GM19438 (cell line): ENCODE measurements at regions not wholly inside any gene's neighbourhood (a gene's known extent, or its start where the extent isn't known, plus 50 kb on each side); places are given as distances from the start of the nearest gene placed in this dataset.

Source experiments
- ATAC-seq: cut with Tn5 transposase; IDR thresholded peaks from one replicate; pipeline ENCODE4 v1.9.1; 2021; ENCODE audit warnings: low read depth; ENCODE audit not compliant: unreplicated experiment

DNA sequence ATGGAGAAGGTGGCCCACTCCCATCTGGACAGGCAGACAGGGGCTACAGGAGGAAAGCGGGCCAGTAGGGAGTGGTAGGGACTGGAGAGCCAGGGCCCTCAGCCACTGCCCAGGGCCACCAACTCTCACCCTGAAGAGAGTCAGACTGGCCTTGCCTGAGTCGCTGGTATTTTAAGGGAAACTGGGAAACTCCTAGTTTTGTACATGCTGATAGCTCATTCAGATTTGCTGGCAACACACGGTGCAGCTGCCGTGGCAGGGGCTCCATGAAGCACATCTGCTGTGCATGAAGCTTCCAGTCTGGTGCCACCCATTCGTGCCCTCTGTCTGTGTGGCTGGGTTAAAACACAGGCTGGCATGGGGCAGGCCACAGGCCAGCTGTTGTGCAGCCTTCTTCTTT lies 137.3 kb upstream of the GLI2 start:
- ATAC-seq, result no peak

DNA sequence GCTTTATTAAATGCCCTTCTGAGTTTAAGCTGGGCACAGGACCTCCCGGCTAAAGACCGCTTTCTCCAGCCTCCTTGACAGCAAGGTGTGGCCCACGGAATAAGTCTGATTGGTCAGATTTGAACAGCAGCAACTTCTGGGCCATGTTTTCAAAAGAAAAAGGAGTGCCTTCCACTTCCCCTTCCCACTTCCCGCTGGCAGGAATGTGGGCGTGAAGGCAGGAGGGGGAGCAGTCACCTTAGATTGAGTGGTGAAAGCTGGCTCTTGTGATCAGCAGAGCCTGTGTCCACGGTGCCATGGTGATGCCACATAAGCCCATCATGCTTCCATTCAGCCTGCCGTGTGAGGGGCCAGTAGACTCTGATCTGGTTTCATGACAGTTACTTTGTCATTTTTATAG lies 136.6 kb upstream of the GLI2 start:
- no peak for ATAC-seq

DNA sequence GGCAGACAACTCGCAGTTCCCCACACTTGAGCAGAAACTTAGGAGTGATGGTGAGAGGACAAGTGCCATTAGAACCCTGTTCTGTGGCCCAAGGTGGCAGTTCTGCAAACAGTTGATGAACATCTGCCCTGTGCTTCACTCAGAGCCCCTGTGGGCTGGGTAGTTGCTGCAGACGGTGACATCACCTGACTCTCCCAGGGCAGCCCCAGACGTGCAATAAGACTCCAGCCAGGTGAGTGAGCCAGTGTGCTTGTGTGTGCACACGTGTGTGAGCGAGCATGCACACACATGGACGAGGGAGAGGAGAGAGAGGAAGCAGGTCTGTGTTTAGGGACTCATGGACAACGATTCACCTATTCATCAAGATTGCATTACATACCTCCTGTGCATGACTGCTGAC lies 136.0 kb upstream of the GLI2 start:
- ATAC-seq, result no peak

DNA sequence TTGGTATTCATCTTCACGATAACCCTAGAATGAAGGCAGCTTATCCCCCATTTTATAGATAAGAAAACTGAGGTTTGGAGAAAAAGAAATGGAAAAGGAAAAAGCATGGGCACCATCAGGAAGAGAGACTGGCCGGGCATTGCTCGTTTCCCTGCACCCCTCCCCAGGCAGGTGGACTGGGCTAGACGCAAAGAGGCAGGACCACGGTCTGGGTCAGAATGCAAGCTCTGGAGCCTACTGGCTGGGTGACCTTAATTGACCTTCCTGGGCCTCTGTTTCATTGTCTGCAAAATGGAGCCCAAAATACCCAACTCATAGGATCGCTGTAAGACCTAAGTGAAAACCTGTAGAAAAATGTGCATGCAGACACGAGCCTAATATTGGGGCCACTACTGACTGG lies 135.3 kb upstream of the GLI2 start:
- no peak for ATAC-seq

DNA sequence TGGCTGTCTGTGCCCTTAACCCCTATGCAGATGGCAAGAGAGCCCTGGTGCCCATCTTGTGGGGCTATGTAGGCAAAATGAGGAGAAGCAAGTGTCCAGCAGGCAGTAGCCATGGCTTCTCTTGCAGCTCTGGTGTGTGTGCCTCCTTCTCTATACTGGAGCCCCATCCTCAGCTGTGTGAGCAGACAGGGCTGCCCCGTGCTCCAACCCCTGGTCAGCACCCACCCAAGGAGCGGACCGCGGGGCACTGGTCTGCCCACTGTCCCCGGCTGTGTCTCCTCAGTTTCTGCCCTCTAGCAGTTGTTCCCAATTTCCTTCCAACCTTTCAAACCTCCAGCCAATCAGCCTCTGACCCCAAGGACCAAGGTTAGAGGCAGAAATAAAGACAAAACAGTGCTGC lies 134.9 kb upstream of the GLI2 start:
- no peak for ATAC-seq

DNA sequence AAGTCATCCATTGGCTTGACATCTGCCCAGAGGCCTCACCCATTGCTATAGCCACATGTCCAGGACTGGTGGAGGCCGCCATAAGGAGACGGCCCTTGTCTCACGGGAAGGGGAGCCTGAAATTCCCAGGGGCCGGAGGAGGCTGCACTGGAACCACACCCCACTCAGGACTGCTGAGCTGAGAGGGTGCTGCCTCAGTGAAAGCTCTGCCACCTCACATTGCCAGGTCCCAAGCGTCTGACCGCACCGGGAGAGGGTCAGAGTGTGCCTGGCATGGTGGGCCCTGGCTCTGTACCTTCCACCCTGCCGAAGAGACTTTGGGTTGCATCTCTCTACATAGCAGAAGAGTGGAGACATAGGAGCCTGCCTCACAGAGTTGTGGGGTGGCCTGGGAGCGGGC lies 134.1 kb upstream of the GLI2 start:
- ATAC-seq, result no peak

DNA sequence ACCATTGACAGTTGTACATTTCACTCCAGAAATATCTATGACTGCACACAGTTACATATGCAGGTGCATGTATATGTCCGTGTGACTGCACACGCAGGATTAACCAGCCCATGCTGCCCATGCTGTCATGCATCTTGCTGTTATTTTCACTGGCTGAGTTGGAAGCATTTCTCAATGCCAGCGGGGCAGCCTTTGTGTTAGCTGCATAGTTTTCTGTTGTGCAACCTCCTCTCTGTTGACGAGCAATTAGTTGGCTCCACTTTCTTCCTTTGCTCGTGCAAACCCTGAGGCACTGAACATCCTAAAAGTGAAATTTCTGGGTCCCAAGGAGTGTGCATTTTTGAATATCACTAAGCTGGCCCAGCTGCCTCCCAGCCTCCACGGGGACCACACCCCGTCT lies 133.4 kb upstream of the GLI2 start:
- no peak for ATAC-seq

DNA sequence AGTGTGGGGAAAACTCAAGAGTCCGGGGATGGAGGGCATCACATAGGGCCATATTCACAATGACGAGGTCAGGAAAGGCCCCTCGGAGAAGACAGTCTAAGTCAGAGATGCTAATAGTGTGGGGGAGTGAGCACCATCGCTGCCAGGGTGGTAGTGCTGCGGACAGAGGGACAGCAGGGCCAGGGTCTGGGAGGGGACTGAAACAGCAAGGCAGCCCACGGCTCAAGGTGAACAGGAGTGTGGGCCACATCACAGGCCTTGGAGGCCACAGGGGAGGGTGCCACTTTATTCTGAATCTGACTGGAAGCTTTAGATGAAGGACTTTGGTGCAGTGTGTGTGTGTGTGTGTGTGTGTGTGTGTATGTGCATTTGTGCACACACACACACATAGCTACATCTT lies 130.9 kb upstream of the GLI2 start:
- ATAC-seq, result no peak

DNA sequence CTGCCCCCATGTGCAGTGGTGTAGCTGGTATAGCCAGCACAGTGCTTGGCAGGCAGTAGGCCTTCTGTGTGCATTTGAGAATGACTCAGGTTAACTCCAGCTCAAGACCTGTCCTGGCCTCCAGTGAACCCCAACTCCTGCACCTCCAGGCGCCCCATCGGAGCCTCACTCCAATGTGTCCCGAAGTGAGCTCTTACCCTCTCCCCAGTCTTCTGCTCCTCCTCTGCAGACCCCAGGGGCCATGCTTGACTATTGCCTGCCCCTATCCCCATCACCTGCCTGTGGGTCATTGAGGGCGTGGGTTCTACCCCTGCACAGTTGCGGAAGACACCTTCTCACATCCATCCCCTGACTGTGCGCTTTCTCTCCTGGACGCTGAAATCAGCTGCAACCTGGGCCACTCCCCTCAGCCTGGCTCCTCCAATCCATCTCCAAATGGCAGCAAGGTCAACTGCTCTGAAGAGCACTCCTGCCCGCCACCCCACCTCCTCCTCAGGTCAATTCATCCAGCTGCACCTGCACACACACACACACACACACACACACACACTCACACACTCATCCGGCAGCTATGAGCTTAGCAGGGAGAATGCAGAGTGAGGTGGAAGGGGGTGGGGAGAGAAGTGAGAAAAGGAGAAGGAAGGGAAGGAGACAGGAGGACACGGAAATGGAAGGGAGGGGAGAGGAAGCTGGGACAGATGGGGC lies 130.3 kb upstream of the GLI2 start:
- no peak for ATAC-seq

DNA sequence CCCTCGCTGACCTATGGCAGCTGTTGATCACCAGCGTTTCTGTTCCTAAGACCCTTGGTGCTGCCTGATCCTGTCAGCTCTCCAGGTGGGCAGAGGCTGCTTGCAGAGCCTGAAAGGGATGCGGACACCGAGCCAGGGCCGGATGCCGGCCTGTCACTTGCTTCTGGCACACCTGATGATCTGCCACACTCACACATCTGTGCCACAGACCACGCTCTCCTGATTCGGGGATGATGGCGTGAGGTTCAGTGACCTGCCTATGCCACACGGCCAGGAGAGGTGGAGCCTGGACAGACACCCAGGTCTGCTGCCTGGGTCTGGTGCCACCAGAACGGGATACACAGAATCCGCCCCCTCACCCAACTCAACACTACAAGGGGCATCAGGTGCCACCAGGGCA lies 129.4 kb upstream of the GLI2 start:
- ATAC-seq, result no peak

DNA sequence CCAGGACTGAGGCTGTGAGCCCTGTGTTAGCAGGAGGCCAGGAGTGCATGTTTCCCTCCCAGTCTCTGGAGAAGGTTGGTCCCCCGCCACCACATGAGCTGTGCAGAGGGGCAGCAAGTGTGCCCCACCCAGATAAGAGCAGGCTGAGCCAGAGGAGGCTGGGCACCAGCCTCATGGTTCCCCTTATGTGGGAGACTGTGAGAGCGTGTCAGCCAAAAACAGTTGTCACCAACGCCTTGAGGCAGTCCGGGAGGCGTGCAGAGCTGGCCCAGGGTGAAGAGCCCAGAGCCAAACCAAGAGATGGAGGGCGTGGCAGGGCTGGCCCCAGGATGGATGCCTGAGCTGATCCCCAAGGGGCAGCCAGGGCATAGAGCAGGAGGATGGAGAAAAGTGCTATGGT lies 128.7 kb upstream of the GLI2 start:
- ATAC-seq, result no peak

DNA sequence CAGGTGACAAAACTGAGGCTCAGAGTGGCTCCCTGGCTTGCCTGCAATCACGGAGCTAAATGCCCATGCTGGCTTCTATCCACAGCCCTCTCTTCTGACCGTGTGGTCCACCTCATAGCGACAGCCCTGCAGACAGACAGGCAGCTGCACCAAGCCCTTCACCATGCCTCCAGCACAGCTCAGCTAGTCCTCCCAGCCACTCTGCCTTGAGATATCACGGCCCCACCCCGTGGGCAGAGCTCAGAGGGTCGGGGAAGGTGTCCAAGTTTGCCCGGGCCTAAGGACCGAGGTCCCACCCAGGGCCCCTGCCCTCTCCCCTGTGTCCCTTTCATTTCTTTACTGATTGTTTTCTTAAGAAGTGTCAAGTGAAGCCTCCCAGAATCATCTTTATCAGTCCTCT lies 128.2 kb upstream of the GLI2 start:
- no peak for ATAC-seq

DNA sequence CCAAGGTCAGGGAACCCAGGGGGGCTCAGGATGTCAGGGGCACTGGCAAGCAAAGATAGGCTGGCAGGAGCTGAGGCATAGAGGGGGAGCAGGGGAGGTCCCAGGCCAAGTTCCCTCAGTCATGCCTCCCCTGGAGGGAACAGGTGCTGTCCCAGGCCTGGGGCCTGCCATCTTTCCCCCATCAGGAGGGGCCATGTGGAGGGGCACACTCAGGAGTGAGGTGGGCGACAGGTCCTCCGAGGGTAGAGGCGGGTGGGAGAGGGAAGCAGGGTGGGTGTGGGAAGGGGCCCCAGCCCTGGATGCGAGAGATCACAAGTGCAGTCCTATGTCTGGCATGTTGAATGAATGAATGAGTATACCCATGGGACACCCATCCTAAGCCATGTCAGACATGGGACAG lies 127.7 kb upstream of the GLI2 start:
- no peak for ATAC-seq

DNA sequence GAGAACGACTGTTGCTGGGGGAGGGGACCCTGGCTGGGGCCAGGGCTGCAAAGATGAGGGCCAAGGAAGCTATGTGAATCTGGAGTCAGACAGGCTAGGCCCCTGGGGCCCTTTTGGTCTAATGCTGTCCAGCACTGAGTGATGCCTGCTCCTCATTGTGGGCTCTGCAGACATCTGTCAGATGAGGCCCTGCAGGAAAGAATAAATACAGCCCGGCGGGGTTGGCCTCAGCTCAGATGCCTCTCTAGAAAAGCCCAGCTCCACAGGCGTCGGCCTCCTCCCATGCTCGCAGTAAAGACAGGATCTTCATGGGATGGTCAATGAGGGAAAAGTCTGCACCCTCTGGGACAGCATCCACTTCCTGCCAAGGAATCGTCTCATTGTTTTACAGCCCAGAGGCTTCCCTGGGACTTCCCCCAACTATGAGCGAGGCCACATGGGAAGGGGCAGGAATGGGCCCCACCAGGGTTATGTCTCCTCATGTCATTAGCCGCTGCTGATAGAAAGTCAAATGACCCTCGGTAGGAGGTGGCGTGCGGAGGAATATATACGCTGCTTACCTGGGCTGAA lies 125.8 kb upstream of the GLI2 start:
- ATAC-seq, result no peak

DNA sequence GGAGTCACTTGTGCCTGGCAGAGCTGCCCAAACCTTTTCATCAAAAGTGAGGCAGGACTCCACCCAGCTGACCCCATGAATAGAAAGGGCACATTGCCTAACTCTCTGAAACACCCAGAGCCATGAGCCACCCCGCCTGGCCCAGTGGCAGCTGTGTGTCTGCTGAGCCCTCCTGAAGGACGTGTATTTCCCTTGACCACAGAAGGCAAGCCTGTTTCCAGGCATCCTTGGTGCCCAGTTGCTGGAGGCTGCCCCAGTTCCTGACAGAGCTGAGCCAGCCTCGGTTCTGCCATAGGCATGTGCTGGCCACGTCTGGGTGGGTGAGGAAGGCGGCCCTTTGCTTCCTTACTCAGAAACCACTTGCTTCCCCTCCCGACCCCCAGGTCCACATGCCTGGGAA lies 124.7 kb upstream of the GLI2 start:
- no peak for ATAC-seq

DNA sequence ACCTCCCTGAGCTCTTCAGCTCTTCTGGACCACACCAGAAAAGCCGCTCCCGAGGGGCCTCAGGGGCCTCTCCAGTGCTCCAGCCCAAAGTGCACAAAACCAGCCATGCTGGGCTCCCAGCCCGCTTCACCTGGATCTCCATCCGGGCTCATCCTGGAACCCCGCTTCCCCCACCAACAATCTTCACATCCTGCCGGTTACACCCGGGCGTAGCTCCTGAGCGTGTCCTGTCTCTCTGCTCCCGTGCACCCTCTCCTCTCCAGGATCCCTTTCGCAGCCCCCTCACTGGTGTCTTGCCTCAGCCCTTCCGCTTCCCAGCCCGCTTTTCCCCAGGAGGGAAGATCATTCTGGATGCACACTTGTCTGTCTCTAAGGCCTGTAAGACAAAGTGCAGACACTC lies 123.7 kb upstream of the GLI2 start:
- no peak for ATAC-seq

DNA sequence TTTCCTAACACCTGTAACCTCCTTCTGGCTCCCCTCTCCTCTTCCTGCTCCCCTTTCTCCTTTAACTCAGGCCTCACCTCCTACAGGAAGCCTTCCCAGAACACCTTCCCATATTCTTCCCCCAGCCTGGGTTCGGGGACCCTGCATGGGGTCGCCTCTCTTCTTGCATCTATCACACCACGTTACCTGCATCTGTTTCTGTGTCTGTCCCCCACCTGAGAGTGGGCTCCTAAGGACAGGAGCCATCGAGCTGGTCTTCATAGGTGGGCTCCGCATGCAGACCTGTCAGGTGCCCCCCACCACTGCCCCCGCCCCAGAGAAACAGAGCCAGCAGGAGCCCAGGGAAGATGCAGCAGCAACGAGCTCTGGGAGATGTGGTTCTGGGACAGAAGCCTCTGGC lies 123.2 kb upstream of the GLI2 start:
- no peak for ATAC-seq

DNA sequence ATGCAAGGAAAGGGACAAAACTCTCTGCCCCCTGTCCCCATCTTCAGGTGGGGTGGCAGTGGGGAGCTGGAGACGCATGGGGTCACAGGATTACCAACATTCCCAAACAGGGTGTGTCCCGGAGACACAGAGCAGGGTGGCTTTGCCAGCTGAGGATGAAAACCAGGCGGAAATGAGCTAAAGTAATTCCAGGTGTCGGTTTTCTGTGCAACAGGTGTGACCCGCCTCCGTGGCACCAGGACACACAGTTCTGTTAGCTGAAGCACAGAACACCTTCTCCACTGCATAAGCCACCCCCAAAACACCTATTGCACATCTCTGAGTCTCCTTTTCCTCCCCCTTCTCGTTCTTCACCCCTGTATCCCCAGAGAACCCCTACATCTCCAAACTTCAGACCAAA lies 122.7 kb upstream of the GLI2 start:
- no peak for ATAC-seq

DNA sequence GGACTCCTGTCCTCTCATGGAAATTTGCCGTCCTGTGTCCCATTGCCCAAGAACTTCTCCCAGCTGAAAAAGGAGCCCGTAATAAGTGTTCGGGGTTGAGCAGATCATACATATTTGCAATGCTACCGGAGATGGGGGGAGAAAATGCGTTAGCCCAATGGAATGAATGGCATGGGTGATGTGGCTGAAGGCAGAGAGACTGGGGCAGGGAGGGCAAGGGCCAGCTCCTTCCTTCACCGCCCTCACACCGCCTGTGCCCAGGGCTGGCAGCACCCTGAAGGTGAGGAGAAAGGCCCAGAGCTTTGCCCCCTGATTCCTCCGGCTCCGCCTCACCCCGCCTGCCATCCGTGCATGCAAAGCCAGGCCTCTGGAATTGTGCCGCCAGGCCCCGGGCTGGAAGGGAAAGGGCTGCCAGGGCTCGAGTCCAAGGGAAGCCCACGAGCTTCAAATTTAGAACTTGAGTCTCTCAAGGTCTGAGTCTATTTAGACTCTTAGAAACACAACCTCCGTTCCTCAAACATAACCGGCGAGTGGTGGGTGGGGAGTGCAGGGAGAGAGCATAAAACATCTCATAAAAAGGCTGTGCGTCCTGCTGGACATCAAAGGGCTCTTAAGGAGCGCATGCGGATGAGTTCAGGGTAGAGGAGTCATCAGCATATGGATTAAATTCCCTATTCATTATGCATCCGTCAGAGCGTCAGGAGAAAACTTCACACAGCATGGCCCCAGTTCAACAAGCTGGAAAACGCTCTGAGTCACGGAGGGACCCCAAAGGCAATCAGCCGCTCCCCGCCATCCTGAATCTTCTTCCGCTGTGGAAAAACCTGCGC lies 121.7 kb upstream of the GLI2 start:
- ATAC-seq, result no peak

DNA sequence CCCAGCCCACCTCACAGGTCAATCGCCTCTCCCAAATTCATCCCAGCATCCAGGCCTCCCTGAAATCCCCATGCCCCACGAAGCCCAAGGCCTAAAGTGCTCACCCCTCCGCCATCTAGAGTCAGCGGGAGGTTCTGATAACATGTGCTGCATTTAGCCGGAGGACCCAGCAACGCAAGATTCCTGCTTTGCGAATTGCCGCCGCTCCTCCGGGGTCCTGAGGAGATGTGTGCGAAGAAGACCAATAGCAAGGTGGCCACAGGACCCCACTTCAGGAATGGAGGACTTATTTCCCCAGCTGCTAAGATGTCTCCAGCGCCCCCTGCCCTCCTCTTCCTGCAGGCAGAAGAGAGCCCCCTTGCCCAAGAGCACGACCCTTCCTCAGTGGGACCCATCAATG lies 120.8 kb upstream of the GLI2 start:
- ATAC-seq, result no peak

DNA sequence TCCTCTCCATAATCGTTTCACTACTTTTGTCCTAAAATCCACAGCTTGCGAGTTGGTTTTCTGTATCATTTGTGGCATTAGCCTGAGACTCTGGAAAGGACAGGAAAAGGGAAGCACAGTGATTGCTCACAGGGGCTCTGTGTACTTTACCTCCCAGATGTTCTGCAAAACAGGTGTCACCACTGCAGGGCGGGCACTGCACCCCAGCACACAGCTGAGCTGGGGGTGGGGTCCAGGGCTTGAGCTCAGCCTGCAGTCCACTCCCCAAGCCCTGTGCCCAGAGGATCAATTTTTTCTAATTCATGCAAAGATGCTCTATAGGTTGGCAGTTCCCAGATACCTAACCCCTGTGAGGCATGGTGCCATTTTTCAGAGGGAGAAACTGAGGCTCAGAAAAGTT lies 119.4 kb upstream of the GLI2 start:
- no peak for ATAC-seq

DNA sequence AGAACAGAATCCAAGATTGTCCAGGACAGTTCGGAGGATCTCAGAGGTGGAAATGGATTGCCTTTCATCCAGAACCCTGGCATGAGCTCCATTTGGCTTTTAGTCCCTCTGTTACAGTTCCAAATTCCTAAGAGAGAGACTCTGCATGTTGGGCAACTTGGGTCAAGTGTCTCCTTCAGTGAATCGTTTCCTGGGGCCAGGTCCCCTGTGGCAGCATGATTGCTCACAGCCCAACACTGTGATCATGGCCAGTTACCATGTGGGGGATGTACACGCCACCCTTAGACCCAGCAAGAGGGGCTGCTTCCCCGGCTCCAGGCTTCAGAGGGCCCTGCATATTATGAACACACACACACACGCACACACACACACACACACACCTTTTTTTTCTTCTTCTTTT lies 118.6 kb upstream of the GLI2 start:
- ATAC-seq, result no peak
